Right lobe of liver (tissue), 6 donors: ENCODE measurements at regions not wholly inside any gene's neighbourhood (a gene's known extent, or its start where the extent isn't known, plus 50 kb on each side); places are given as distances from the start of the nearest gene placed in this dataset.
A peak's percentile ranks its signal among the peaks of the same experiment; 100 is the strongest.
"Not testable (repeated sequence)": the region's sequence is repeated elsewhere in the genome, so short reads cannot be mapped to it uniquely, and the experiment has no call there.

ENCODE experiments used
- ATAC-seq, 4 donors: fragments of 200-7000 bp; cut with Tn5 transposase; one replicate each; pipeline ENCODE4 v1.9.1; 2020; ENCODE audit warnings: mild to moderate bottlenecking in 4 of 4, moderate library complexity in 4 of 4
- DNase-seq, 3 donors: peaks; one replicate each; pipeline ENCODE4 v3.0.0-alpha.2; 2020
- H3K27ac ChIP-seq, 3 donors: fragments of 200-600 bp; one replicate each; pipeline ENCODE4 v1.8.0; 2022
- H3K27me3 ChIP-seq, 2 donors: fragments of 200-600 bp; one replicate each; pipeline ENCODE4 v1.8.0; 2022
- H3K36me3 ChIP-seq, 4 donors: fragments of 200-600 bp; sonication (generic) in 1 of 4; one replicate each; pipeline versions ENCODE4 v1.5.1 to v1.8.0; 2017 to 2022; ENCODE audit warnings: control low read depth in 1 of 4
- H3K4me1 ChIP-seq, 4 donors: fragments of 200-600 bp; sonication (generic) in 1 of 4; one replicate each; pipeline versions ENCODE4 v1.5.1 to v1.8.0; 2017 to 2022; ENCODE audit warnings: control low read depth in 1 of 4
- H3K4me3 ChIP-seq, 3 donors: fragments of 200-600 bp; one replicate each; pipeline ENCODE4 v1.8.0; 2022
- H3K9me3 ChIP-seq, 4 donors: fragments of 200-600 bp; sonication (generic) in 1 of 4; one replicate each; pipeline versions ENCODE4 v1.5.1 to v1.8.0; 2017 to 2022; ENCODE audit warnings: control low read depth in 1 of 4
- CTCF ChIP-seq, 4 donors: fragments of 200-600 bp in 3 of 4; fragments of 450-650 bp in 1 of 4; IDR thresholded peaks; one replicate each; pipeline versions ENCODE4 v1.5.1 to v1.8.0; 2016 to 2022; ENCODE audit warnings: antibody characterized with exemption in 4 of 4, mild to moderate bottlenecking in 2 of 4
- POLR2A ChIP-seq: fragments of 450-650 bp; IDR thresholded peaks from one replicate; pipeline ENCODE4 v1.6.1; 2017; ENCODE audit warnings: antibody characterized with exemption, mild to moderate bottlenecking
- WGBS: methylation state at CpG from one replicate; pipeline ENCODE4 v1.1.6; 2018; ENCODE audit warnings: low coverage, low lambda C conversion rate; ENCODE audit not compliant: insufficient coverage; ENCODE audit errors: missing lambda C conversion rate; 5-methylcytosine and 5-hydroxymethylcytosine counted together
- intact Hi-C, 2 donors: fragments of 100-400 bp; cut with DNase I; formaldehyde crosslinking; loops; one replicate each; pipeline versions ENCODE4 v1.11.2 to v1.14.1; 2022
- donor health status: DM: no; HTN: yes; CAD: no.
- donor health status: DM: no; HTN: no; CAD: no.
- donor health status: DM: no; HTN: no; CAD: no.
- donor health status: DM: no; HTN: yes; CAD: no.
- donor health status: DM: no; HTN: yes; CAD: no.

GRCh38 chr20:25865715-25866656 lies 169.3 kb upstream of the ZNF337 start:
- H3K27ac ChIP-seq: no peak overlapping the region
- DNase-seq (peak; percentile 85 to 86 (median 85)), ATAC-seq (peak; percentile 61 to 81 (median 65))
- H3K9me3 ChIP-seq: no peaks in the 10 kb centered on the region
- intact Hi-C loops: no loop called here
- H3K4me3 ChIP-seq: peak overlapping the region in 2 of 3 donors; percentile 18 to 29
- 37% methylated on average over 12 of the region's 43 CpGs for WGBS
- peaks cover 0 to 13% of the 10 kb centered on the region in 2 donors for H3K27me3 ChIP-seq
- H3K36me3 ChIP-seq: no peaks in the 10 kb centered on the region
- peaks cover 0 to 18% (median 3%) of the 10 kb centered on the region in 4 donors for H3K4me1 ChIP-seq
- TF ChIP-seq CTCF (IDR thresholded peaks at IDR 0.05) (no peak), POLR2A (no peak)

- H3K9me3 ChIP-seq, H3K36me3 ChIP-seq, H3K27ac ChIP-seq, ATAC-seq, intact Hi-C loops: not testable (repeated sequence)
- Histone ChIP-seq H3K27me3 (peaks cover 0 to 13% of the 10 kb centered on the region in 2 donors), H3K4me1 (peaks cover 0 to 18% (median 3%) of the 10 kb centered on the region in 4 donors), H3K4me3 (peak overlapping the region in 2 of 3 donors; percentile 18 to 29)
- DNase-seq: peak in 1 of 3 donors; percentile 53
- WGBS: 91% methylated on average over 5 of the region's 30 CpGs
These were observed 168.5 kb upstream of the ZNF337 start for GRCh38 chr20:25864963-25865714.

GRCh38 chr20:25864326-25864962 lies 167.8 kb upstream of the ZNF337 start:
- DNase-seq: no peak
- Histone ChIP-seq H3K27ac (no peak overlapping the region), H3K36me3 (no peaks in the 10 kb centered on the region), H3K27me3 (peaks cover 0 to 13% of the 10 kb centered on the region in 2 donors), H3K4me1 (peaks cover 0 to 18% (median 3%) of the 10 kb centered on the region in 4 donors), H3K4me3 (no peak overlapping the region), H3K9me3 (no peaks in the 10 kb centered on the region)
- no peak for ATAC-seq
- whole genome bisulfite sequencing: 49% methylated on average over 11 of the region's 15 CpGs
- intact Hi-C loops: no loop called here
- TF ChIP-seq POLR2A (no peak), CTCF (IDR thresholded peaks at IDR 0.05) (no peak)

- 36% methylated on average over 14 of the region's 21 CpGs for WGBS
- ATAC-seq (no peak), DNase-seq (no peak)
- no peak overlapping the region for H3K27ac ChIP-seq
- no peaks in the 10 kb centered on the region for H3K36me3 ChIP-seq
- TF ChIP-seq POLR2A (no peak), CTCF (IDR thresholded peaks at IDR 0.05) (peak in 1 of 4 donors; percentile 6)
- peaks cover 0 to 13% of the 10 kb centered on the region in 2 donors for H3K27me3 ChIP-seq
- intact Hi-C loops: no loop called here
- no peaks in the 10 kb centered on the region for H3K9me3 ChIP-seq
- H3K4me3 ChIP-seq: peak overlapping the region; percentile 23 to 48 (median 35)
- H3K4me1 ChIP-seq: peaks cover 0 to 18% (median 3%) of the 10 kb centered on the region in 4 donors
These were observed 167.1 kb upstream of the ZNF337 start for GRCh38 chr20:25863536-25864325.
